ENCODE measurements at regions not wholly inside any gene's neighbourhood (a gene's known extent, or its start where the extent isn't known, plus 50 kb on each side); places are given as distances from the start of the nearest gene placed in this dataset.
A peak's percentile ranks its signal among the peaks of the same experiment; 100 is the strongest.
"Not testable (repeated sequence)": the region's sequence is repeated elsewhere in the genome, so short reads cannot be mapped to it uniquely, and the experiment has no call there.

- peak; percentile 51 for TF ChIP-seq ZNF585B (tag by site-specific recombination; IDR thresholded peaks at IDR 0.05)
- POLR2A ChIA-PET, CTCF ChIA-PET: not testable (repeated sequence)
Measured at GRCh38 chr11:90675496-90675895, 452.6 kb upstream of the CHORDC1 start.

GRCh38 chr11:90669094-90669493, 446.2 kb upstream of the CHORDC1 start:
- Histone ChIP-seq H3K4me1 (ENCODE audit: control insufficient read depth, insufficient read depth, low read length) (no peaks in the 10 kb centered on the region), H3K27ac (ENCODE audit: extremely low read depth, low read depth, low read length) (no peak overlapping the region), H3K4me3 (ENCODE audit: low read depth, low read length) (no peak overlapping the region), H3K36me3 (ENCODE audit: control insufficient read depth in 2 of 2, insufficient read depth in 1 of 2, low read length in 2 of 2) (no peaks in the 10 kb centered on the region), H3K9me3 (ENCODE audit: control insufficient read depth, insufficient read depth, low read depth, low read length) (no peaks in the 10 kb centered on the region)
- POLR2A ChIA-PET, result no interaction called here
- TF ChIP-seq ZNF558 (tag by site-specific recombination; IDR thresholded peaks at IDR 0.05), result no peak
- no peak for TF ChIP-seq ZNF792 (tag by site-specific recombination; IDR thresholded peaks at IDR 0.05)
- TF ChIP-seq ZNF530 (tag by site-specific recombination; IDR thresholded peaks at IDR 0.05; ENCODE audit: low read depth), result no peak
- TF ChIP-seq ZNF112 (tag by site-specific recombination; IDR thresholded peaks at IDR 0.05), result no peak
- no peak for TF ChIP-seq ZNF26 (tag by site-specific recombination; IDR thresholded peaks at IDR 0.05)
- CTCF ChIA-PET, result no interaction called here

More at GRCh38 chr11:90675496-90675895, 452.6 kb upstream of the CHORDC1 start:
- not testable (repeated sequence) for H3K36me3 ChIP-seq (ENCODE audit: control insufficient read depth in 2 of 2, insufficient read depth in 1 of 2, low read length in 2 of 2); H3K27ac ChIP-seq (ENCODE audit: extremely low read depth, low read depth, low read length); H3K9me3 ChIP-seq (ENCODE audit: control insufficient read depth, insufficient read depth, low read depth, low read length); H3K4me3 ChIP-seq (ENCODE audit: low read depth, low read length); H3K4me1 ChIP-seq (ENCODE audit: control insufficient read depth, insufficient read depth, low read length)

- H3K4me1 ChIP-seq (ENCODE audit: control insufficient read depth, insufficient read depth, low read length), result no peaks in the 10 kb centered on the region
- CTCF ChIA-PET, result no interaction called here
- no peak for TF ChIP-seq ATF2 (tag by site-specific recombination; IDR thresholded peaks at IDR 0.05; ENCODE audit: low read depth)
- TF ChIP-seq ZNF16 (tag by site-specific recombination; IDR thresholded peaks at IDR 0.05; ENCODE audit: low read depth), result no peak
- no peak for TF ChIP-seq ZNF157 (tag by site-specific recombination; IDR thresholded peaks at IDR 0.05)
- TF ChIP-seq EGR2 (tag by site-specific recombination; IDR thresholded peaks at IDR 0.05; ENCODE audit: low read depth), result no peak
- no peak for TF ChIP-seq ZNF138 (tag by site-specific recombination; IDR thresholded peaks at IDR 0.05; ENCODE audit: borderline replicate concordance)
- TF ChIP-seq IKZF3 (tag by site-specific recombination; IDR thresholded peaks at IDR 0.05), result no peak
- TF ChIP-seq ZNF558 (tag by site-specific recombination; IDR thresholded peaks at IDR 0.05), result no peak
- no peak for TF ChIP-seq ZNF10 (tag by site-specific recombination; IDR thresholded peaks at IDR 0.05)
- TF ChIP-seq YY1 (tag by site-specific recombination; IDR thresholded peaks at IDR 0.05), result no peak
- no peak for TF ChIP-seq ZNF645 (tag by site-specific recombination; IDR thresholded peaks at IDR 0.05)
- TF ChIP-seq ZNF169 (tag by site-specific recombination; IDR thresholded peaks at IDR 0.05), result no peak
- TF ChIP-seq GLIS1 (tag by site-specific recombination; IDR thresholded peaks at IDR 0.05), result no peak
- TF ChIP-seq SCRT2 (tag by site-specific recombination; IDR thresholded peaks at IDR 0.05), result no peak
- TF ChIP-seq SALL2 (tag by site-specific recombination; IDR thresholded peaks at IDR 0.05; ENCODE audit: borderline replicate concordance), result no peak
- no peaks in the 10 kb centered on the region for H3K9me3 ChIP-seq (ENCODE audit: control insufficient read depth, insufficient read depth, low read depth, low read length)
- H3K36me3 ChIP-seq (ENCODE audit: control insufficient read depth in 2 of 2, insufficient read depth in 1 of 2, low read length in 2 of 2), result no peaks in the 10 kb centered on the region
- no peak overlapping the region for H3K4me3 ChIP-seq (ENCODE audit: low read depth, low read length)
- POLR2A ChIA-PET, result no interaction called here
- no peak overlapping the region for H3K27ac ChIP-seq (ENCODE audit: extremely low read depth, low read depth, low read length)
Measured at GRCh38 chr11:90668502-90668901, 445.7 kb upstream of the CHORDC1 start.
